ENCODE measurements at regions not wholly inside any gene's neighbourhood (a gene's known extent, or its start where the extent isn't known, plus 50 kb on each side); places are given as distances from the start of the nearest gene placed in this dataset.

DNA sequence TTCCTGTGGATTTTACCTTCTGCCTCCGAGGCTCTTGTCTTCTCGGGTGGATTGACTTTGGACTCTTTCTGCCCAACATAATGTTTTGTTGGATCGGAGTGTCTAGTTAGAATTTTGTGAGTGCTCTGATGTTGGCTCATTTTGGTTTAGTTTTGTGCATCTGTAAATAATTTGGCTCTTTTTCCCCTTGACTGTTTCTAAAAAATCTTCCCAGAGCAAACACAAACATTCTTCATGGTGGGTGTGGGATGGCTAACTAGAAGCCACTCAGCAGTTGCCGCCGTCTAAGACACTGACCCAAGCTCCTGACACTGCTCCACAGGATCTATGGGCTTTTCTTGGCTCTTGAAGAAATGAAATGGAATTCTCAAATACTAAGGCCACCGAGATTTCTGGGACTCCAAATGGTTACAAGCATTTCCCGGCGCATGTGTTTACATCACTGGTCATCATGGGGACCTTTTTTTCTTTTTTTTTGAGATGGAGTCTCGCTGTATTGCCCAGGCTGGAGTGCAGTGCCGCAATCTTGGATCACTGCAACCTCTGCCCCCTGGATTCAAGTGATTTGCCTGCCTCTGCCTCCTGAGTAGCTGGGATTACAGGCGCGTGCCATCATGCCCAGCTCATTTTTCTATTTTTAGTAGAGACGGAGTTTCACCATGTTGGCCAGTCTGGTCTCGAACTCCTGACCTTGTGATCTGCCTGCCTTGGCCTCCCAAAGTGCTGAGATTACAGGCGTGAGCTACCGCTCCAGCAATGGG is 92.0 kb upstream of the FRMD1 start:
- Histone ChIP-seq H3K4me3 (no peak overlapping the region), H3K4me2 (ENCODE audit: insufficient read depth, low read length) (no peak overlapping the region), H3K36me3 (ENCODE audit: control insufficient read depth, insufficient read depth, low read length) (no peaks in the 10 kb centered on the region), H3K79me2 (ENCODE audit: control insufficient read depth, insufficient read depth, low read length) (no peaks in the 10 kb centered on the region), H3K9ac (ENCODE audit: insufficient read depth in 1 of 2, low read depth in 2 of 2, low read length in 2 of 2) (no peak overlapping the region), H3K4me1 (replicated peaks in 1 of 2; ENCODE audit: control insufficient read depth in 2 of 2, insufficient read depth in 2 of 2, low read length in 2 of 2) (no peaks in the 10 kb centered on the region), H2AFZ (ENCODE audit: low read depth, low read length) (no peak overlapping the region), H3K9me3 (replicated peaks; ENCODE audit: control insufficient read depth, insufficient read depth, low read depth, low read length) (no peaks in the 10 kb centered on the region), H4K20me1 (replicated peaks; ENCODE audit: control insufficient read depth, insufficient read depth, low read length) (no peaks in the 10 kb centered on the region), H3K27ac (ENCODE audit: extremely low read depth, low read depth, low read length) (no peak overlapping the region), H3K9me1 (ENCODE audit: control insufficient read depth, insufficient read depth, low read length) (no peaks in the 10 kb centered on the region), H3K27me3 (ENCODE audit: control insufficient read depth in 2 of 2, insufficient read depth in 2 of 2, low read length in 2 of 2) (peaks cover 16 to 40% of the 10 kb centered on the region in 2 experiments)
- no peak for TF ChIP-seq NFIX (CRISPR knock-in tag; IDR thresholded peaks at IDR 0.05; ENCODE audit: low read depth)
- no peak for TF ChIP-seq PML (IDR thresholded peaks at IDR 0.05; ENCODE audit: low read length)
- TF ChIP-seq ZNF79 (CRISPR knock-in tag; IDR thresholded peaks at IDR 0.05; ENCODE audit: low read depth) = no peak
- TF ChIP-seq MYC (IDR thresholded peaks at IDR 0.05; ENCODE audit: low read depth, low read length) = no peak
- TF ChIP-seq MYC (CRISPR knock-in tag; IDR thresholded peaks at IDR 0.05; ENCODE audit: borderline replicate concordance, low read depth) = no peak
- TF ChIP-seq GATA2 (CRISPR knock-in tag; IDR thresholded peaks at IDR 0.05) = no peak
- no peak for TF ChIP-seq BHLHE40 (IDR thresholded peaks at IDR 0.05; ENCODE audit: low read length)
- TF ChIP-seq, protein P1, sequence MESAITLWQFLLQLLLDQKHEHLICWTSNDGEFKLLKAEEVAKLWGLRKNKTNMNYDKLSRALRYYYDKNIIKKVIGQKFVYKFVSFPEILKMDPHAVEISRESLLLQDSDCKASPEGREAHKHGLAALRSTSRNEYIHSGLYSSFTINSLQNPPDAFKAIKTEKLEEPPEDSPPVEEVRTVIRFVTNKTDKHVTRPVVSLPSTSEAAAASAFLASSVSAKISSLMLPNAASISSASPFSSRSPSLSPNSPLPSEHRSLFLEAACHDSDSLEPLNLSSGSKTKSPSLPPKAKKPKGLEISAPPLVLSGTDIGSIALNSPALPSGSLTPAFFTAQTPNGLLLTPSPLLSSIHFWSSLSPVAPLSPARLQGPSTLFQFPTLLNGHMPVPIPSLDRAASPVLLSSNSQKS (CRISPR knock-in tag; IDR thresholded peaks at IDR 0.05) = no peak
- no peak for TF ChIP-seq ZNF197 (CRISPR knock-in tag; IDR thresholded peaks at IDR 0.05; ENCODE audit: low read depth)
- TF ChIP-seq ZNF395 (CRISPR knock-in tag; IDR thresholded peaks at IDR 0.05) = no peak
- no peak for TF ChIP-seq CHCHD3 (CRISPR knock-in tag; IDR thresholded peaks at IDR 0.05)
- TF ChIP-seq NCOA1 (IDR thresholded peaks at IDR 0.05; ENCODE audit: low read depth) = no peak
- TF ChIP-seq ASH1L (IDR thresholded peaks at IDR 0.05; ENCODE audit: borderline replicate concordance, low read depth, partially characterized antibody) = no peak
- TF ChIP-seq ZNF76 (CRISPR knock-in tag; IDR thresholded peaks at IDR 0.05; ENCODE audit: borderline replicate concordance) = no peak
- TF ChIP-seq EP300 (IDR thresholded peaks at IDR 0.05; ENCODE audit: low read length) = no peak
- TF ChIP-seq, protein P2, sequence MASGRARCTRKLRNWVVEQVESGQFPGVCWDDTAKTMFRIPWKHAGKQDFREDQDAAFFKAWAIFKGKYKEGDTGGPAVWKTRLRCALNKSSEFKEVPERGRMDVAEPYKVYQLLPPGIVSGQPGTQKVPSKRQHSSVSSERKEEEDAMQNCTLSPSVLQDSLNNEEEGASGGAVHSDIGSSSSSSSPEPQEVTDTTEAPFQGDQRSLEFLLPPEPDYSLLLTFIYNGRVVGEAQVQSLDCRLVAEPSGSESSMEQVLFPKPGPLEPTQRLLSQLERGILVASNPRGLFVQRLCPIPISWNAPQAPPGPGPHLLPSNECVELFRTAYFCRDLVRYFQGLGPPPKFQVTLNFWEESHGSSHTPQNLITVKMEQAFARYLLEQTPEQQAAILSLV (tag; IDR thresholded peaks at IDR 0.05) = no peak
- TF ChIP-seq, protein P3, sequence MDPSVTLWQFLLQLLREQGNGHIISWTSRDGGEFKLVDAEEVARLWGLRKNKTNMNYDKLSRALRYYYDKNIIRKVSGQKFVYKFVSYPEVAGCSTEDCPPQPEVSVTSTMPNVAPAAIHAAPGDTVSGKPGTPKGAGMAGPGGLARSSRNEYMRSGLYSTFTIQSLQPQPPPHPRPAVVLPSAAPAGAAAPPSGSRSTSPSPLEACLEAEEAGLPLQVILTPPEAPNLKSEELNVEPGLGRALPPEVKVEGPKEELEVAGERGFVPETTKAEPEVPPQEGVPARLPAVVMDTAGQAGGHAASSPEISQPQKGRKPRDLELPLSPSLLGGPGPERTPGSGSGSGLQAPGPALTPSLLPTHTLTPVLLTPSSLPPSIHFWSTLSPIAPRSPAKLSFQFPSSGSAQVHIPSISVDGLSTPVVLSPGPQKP (CRISPR knock-in tag; IDR thresholded peaks at IDR 0.05) = no peak
- in situ Hi-C loops (cut with MboI) (no loop called here), intact Hi-C loops (cut with micrococcal nuclease) (no loop called here)
- BruUV-seq (replicated peaks) = no TSS peak
- DNase-seq (ENCODE audit: extremely low read depth in 1 of 4, low spot score in 3 of 4) (no peak), FAIRE-seq (no peak), ATAC-seq (no peak)
- ChIA-PET POLR2A (interaction anchor here (1.1 kb wide), 1 partner anchor 8 kb away, joined by 3 read pairs; no protein-coding TSS in a partner anchor), CTCF (ENCODE audit: low intra/inter-chr PET ratio) (no interaction called here)
- WGBS (ENCODE audit: insufficient coverage, low coverage, missing lambda C conversion rate) = under 1% methylated on average over 16 of the region's 16 CpGs
